ENCODE measurements at regions not wholly inside any gene's neighbourhood (a gene's known extent, or its start where the extent isn't known, plus 50 kb on each side); places are given as distances from the start of the nearest gene placed in this dataset.

DNA sequence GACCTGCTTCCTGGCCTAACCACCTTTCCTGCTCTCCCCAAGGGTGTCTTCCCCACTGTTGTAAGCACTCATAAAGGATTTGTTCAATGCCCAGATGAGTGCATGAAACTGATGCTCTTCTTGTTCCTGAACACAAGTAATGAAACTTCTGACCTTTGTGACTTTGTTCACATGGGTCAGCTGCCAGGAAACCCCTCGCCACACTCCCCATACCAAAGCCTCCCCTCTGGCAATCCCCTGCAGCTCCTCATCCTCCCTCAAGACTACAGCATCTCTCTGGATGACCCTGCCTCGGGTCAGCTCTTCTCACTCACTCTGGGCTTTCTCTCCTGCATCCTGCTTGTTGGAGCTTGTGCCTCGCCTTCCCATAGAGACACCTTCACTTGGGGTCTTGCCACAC is 72.2 kb upstream of the SPTLC1 start:
- no peak for TF ChIP-seq EP300 (IDR thresholded peaks at IDR 0.05)
- TF ChIP-seq, protein P1, sequence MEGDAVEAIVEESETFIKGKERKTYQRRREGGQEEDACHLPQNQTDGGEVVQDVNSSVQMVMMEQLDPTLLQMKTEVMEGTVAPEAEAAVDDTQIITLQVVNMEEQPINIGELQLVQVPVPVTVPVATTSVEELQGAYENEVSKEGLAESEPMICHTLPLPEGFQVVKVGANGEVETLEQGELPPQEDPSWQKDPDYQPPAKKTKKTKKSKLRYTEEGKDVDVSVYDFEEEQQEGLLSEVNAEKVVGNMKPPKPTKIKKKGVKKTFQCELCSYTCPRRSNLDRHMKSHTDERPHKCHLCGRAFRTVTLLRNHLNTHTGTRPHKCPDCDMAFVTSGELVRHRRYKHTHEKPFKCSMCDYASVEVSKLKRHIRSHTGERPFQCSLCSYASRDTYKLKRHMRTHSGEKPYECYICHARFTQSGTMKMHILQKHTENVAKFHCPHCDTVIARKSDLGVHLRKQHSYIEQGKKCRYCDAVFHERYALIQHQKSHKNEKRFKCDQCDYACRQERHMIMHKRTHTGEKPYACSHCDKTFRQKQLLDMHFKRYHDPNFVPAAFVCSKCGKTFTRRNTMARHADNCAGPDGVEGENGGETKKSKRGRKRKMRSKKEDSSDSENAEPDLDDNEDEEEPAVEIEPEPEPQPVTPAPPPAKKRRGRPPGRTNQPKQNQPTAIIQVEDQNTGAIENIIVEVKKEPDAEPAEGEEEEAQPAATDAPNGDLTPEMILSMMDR (IDR thresholded peaks at IDR 0.05), result no peak
- no peak for TF ChIP-seq POLR2AphosphoS5 (IDR thresholded peaks at IDR 0.05)
- TF ChIP-seq POLR2A (IDR thresholded peaks at IDR 0.05), result no peak
